T1000 (cell line): ENCODE measurements at regions not wholly inside any gene's neighbourhood (a gene's known extent, or its start where the extent isn't known, plus 50 kb on each side); places are given as distances from the start of the nearest gene placed in this dataset.

Source experiments
- DNase-seq: peaks from one replicate; lab custom pipeline; 2025; ENCODE audit warnings: mixed read lengths; lab: John Stamatoyannopoulos, UW

GRCh38 chr7:46168231-46168630, 247.2 kb upstream of the IGFBP3 start:
- DNase-seq, result no peak

GRCh38 chr7:46165276-46165675, 244.2 kb upstream of the IGFBP3 start:
- DNase-seq, result no peak

GRCh38 chr7:46164629-46165028, 243.6 kb upstream of the IGFBP3 start:
- no peak for DNase-seq

- DNase-seq, result no peak
Observed at GRCh38 chr7:46163246-46163645, 242.2 kb upstream of the IGFBP3 start.

GRCh38 chr7:46162609-46163008, 241.5 kb upstream of the IGFBP3 start:
- DNase-seq, result no peak

- peak; percentile 75 for DNase-seq
Observed at GRCh38 chr7:46160861-46161260, 239.8 kb upstream of the IGFBP3 start.

GRCh38 chr7:46157931-46158330, 236.9 kb upstream of the IGFBP3 start:
- DNase-seq, result no peak

GRCh38 chr7:46157404-46157803, 236.3 kb upstream of the IGFBP3 start:
- DNase-seq, result no peak

GRCh38 chr7:46156853-46157252, 235.8 kb upstream of the IGFBP3 start:
- no peak for DNase-seq

- no peak for DNase-seq
Observed at GRCh38 chr7:46156086-46156485, 235.0 kb upstream of the IGFBP3 start.

- no peak for DNase-seq
Observed at GRCh38 chr7:46155367-46155766, 234.3 kb upstream of the IGFBP3 start.

GRCh38 chr7:46153951-46154787, 233.1 kb upstream of the IGFBP3 start:
- DNase-seq, result peak; percentile 52

- DNase-seq, result no peak
Observed at GRCh38 chr7:46153583-46153950, 232.5 kb upstream of the IGFBP3 start.

GRCh38 chr7:46152696-46153095, 231.6 kb upstream of the IGFBP3 start:
- DNase-seq, result no peak

GRCh38 chr7:46150721-46151120, 229.6 kb upstream of the IGFBP3 start:
- no peak for DNase-seq

GRCh38 chr7:46150202-46150601, 229.1 kb upstream of the IGFBP3 start:
- no peak for DNase-seq

- no peak for DNase-seq
Observed at GRCh38 chr7:46147871-46148270, 226.8 kb upstream of the IGFBP3 start.

GRCh38 chr7:46146454-46147255, 225.6 kb upstream of the IGFBP3 start:
- DNase-seq, result peak; percentile 70

GRCh38 chr7:46145412-46145811, 224.3 kb upstream of the IGFBP3 start:
- DNase-seq, result peak; percentile 61

- no peak for DNase-seq
Observed at GRCh38 chr7:46143949-46144917, 223.2 kb upstream of the IGFBP3 start.

GRCh38 chr7:46143421-46143820, 222.3 kb upstream of the IGFBP3 start:
- no peak for DNase-seq

GRCh38 chr7:46139079-46139478, 218.0 kb upstream of the IGFBP3 start:
- no peak for DNase-seq
